ENCODE measurements at regions not wholly inside any gene's neighbourhood (a gene's known extent, or its start where the extent isn't known, plus 50 kb on each side); places are given as distances from the start of the nearest gene placed in this dataset.
"Not testable (repeated sequence)": the region's sequence is repeated elsewhere in the genome, so short reads cannot be mapped to it uniquely, and the experiment has no call there.

GRCh38 chrX:115357326-115358120 lies 68.0 kb downstream of the LUZP4 start:
- FAIRE-seq (no peak), DNase-seq (ENCODE audit: insufficient read length, low spot score) (no peak)
- TF ChIP-seq CTCF (IDR thresholded peaks at IDR 0.05; ENCODE audit: insufficient read depth, missing control alignments) = no peak

- FAIRE-seq; DNase-seq (ENCODE audit: insufficient read length, low spot score): not testable (repeated sequence)
Observed at GRCh38 chrX:115359508-115359907, 70.0 kb downstream of the LUZP4 start.

GRCh38 chrX:115360220-115360781 lies 70.8 kb downstream of the LUZP4 start:
- DNase-seq (ENCODE audit: insufficient read length, low spot score) (no peak), FAIRE-seq (no peak)
- TF ChIP-seq CTCF (IDR thresholded peaks at IDR 0.05; ENCODE audit: insufficient read depth, missing control alignments) = no peak

- DNase-seq (ENCODE audit: insufficient read length, low spot score) = no peak
- no peak for TF ChIP-seq CTCF (IDR thresholded peaks at IDR 0.05; ENCODE audit: insufficient read depth, missing control alignments)
- FAIRE-seq = no peak
Observed at GRCh38 chrX:115362334-115363095, 73.0 kb downstream of the LUZP4 start.

- FAIRE-seq (no peak), DNase-seq (ENCODE audit: insufficient read length, low spot score) (no peak)
- no peak for TF ChIP-seq CTCF (IDR thresholded peaks at IDR 0.05; ENCODE audit: insufficient read depth, missing control alignments)
Observed at GRCh38 chrX:115363372-115363771, 73.9 kb downstream of the LUZP4 start.

- no peak for DNase-seq (ENCODE audit: insufficient read length, low spot score)
- TF ChIP-seq CTCF (IDR thresholded peaks at IDR 0.05; ENCODE audit: insufficient read depth, missing control alignments) = no peak
- FAIRE-seq = no peak
Observed at GRCh38 chrX:115363897-115364296, 74.4 kb downstream of the LUZP4 start.

GRCh38 chrX:115364670-115365069 lies 75.2 kb downstream of the LUZP4 start:
- no peak for FAIRE-seq
- TF ChIP-seq CTCF (IDR thresholded peaks at IDR 0.05; ENCODE audit: insufficient read depth, missing control alignments) = no peak

More at GRCh38 chrX:115364670-115365069, 75.2 kb downstream of the LUZP4 start:
- no peak for DNase-seq (ENCODE audit: insufficient read length, low spot score)

Measured in D721Med (cell line).